GM08714 (cell line): ENCODE measurements at regions not wholly inside any gene's neighbourhood (a gene's known extent, or its start where the extent isn't known, plus 50 kb on each side); places are given as distances from the start of the nearest gene placed in this dataset.

Source experiments
- H3K4me3 ChIP-seq: fragments of 200-500 bp; sonication (Bioruptor generic); 2 replicates; pipeline ENCODE4 v1.5.1; 2014; ENCODE audit warnings: mild to moderate bottlenecking, low read length, inconsistent platforms
- ZNF274 ChIP-seq: IDR thresholded peaks from 2 replicates; pipeline ENCODE4 v1.6.1; 2012; ENCODE audit warnings: mild to moderate bottlenecking, low read depth, low read length

GRCh38 chr15:96066126-96066525 is 264.4 kb upstream of the NR2F2 start:
- H3K4me3 ChIP-seq = no peak overlapping the region
- no peak for TF ChIP-seq ZNF274

- H3K4me3 ChIP-seq = no peak overlapping the region
- no peak for TF ChIP-seq ZNF274
These were observed 263.5 kb upstream of the NR2F2 start for GRCh38 chr15:96066852-96067495.

- no peak overlapping the region for H3K4me3 ChIP-seq
- TF ChIP-seq ZNF274 = no peak
These were observed 262.8 kb upstream of the NR2F2 start for GRCh38 chr15:96067677-96068076.

GRCh38 chr15:96068897-96069296 is 261.6 kb upstream of the NR2F2 start:
- no peak overlapping the region for H3K4me3 ChIP-seq
- TF ChIP-seq ZNF274 = no peak

- TF ChIP-seq ZNF274 = no peak
These were observed 259.9 kb upstream of the NR2F2 start for GRCh38 chr15:96070636-96071035.

GRCh38 chr15:96072821-96073220 is 257.7 kb upstream of the NR2F2 start:
- no peak overlapping the region for H3K4me3 ChIP-seq
- TF ChIP-seq ZNF274 = no peak

More at GRCh38 chr15:96070636-96071035, 259.9 kb upstream of the NR2F2 start:
- H3K4me3 ChIP-seq = no peak overlapping the region

GRCh38 chr15:96073908-96074307 is 256.6 kb upstream of the NR2F2 start:
- no peak overlapping the region for H3K4me3 ChIP-seq
- TF ChIP-seq ZNF274 = no peak

DNA sequence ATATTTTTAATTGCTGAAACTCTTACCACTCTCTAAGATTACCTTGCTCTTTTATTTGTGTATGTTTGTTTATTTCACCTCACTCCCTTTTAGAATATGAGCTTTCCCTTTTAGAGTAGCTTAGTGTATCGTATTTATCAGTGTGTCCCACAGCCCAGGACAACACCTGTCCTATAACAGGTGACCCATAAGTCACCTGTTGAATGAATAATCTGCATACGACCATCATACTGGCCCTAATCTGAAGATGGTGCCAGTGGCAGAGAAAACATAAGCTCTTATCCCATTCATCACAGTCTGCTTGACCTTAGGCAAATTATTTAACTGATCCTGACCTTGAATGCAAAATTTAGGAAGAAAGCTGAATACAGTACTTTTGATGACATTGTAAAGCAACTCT is 254.6 kb upstream of the NR2F2 start:
- no peak overlapping the region for H3K4me3 ChIP-seq
- TF ChIP-seq ZNF274 = no peak

DNA sequence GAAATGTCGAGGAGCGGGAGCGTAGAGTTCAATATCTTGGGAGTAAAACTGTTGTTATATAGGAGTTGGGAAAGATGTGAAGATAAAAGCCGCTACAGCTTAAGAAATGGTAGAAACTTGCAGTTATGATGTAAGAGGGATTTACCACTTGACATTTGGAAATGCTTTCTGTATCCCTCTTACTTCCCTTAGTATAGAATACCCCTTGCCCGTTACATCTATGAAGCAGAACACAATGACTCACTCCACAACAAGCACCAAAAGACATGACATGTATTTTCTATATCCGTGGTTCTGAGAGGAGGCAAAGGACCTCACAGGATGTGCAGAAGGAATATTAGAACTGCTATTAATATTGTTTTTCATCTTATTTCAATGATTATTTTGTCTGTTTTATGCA is 254.2 kb upstream of the NR2F2 start:
- TF ChIP-seq ZNF274 = no peak
- no peak overlapping the region for H3K4me3 ChIP-seq

DNA sequence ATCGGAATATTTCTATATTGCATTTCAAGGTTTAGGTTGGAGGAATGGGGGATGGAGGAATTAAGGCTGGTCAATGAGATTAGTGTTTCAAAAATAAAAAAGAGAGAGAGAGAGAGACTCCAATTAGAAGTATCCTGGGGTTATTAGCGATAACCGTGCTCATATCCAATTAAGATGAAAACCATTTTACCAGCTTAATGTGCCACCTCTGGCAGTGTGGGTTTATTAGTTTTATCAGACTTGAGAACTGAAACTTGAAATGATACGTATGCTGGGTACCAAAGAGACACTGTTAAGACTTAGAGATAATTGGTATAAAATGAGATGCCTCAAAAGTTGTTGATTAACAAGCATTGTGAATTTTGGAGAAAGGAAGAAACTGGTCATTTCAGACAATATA is 251.5 kb upstream of the NR2F2 start:
- TF ChIP-seq ZNF274 = no peak
- H3K4me3 ChIP-seq = no peak overlapping the region

DNA sequence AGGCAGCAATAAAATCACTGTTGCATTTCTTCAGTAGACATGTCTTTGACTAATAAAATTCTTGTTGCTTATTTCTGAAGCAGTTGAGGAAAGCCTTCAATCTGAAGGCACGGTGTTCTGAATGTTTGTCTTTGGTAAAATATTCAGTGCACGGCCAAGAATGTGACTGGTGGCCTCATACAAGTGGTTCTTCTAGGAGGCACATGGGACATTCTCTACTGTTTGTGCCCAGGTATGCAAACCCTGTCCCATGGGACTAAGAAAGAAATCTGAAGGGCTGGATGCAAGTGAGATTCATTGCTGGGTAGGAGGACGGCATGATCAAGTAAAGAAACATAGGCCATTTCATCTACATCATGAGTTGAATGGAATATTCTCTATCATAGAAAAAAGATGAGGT is 250.6 kb upstream of the NR2F2 start:
- H3K4me3 ChIP-seq = no peak overlapping the region
- TF ChIP-seq ZNF274 = no peak

DNA sequence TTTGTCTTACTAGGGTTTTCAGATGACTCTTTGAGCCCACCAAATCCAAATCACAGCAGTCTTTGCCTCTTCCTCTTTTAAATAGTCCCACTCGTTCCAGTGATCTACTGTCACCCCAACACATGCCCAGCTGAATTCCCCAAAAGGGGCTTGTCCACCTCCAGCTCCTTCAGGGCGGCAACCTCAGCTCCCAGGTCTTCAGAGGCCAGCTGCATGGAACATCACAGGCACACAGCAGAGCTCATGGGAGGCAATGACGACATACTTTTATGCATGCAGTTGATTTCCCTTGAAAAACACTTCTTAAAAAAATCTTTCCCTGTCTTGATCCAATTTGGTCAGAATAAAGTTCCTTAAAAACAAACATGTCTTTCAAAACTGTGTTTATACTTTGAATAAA is 244.3 kb upstream of the NR2F2 start:
- H3K4me3 ChIP-seq = no peak overlapping the region
- no peak for TF ChIP-seq ZNF274

- no peak overlapping the region for H3K4me3 ChIP-seq
- no peak for TF ChIP-seq ZNF274
These were observed 243.2 kb upstream of the NR2F2 start for GRCh38 chr15:96087180-96087884.

DNA sequence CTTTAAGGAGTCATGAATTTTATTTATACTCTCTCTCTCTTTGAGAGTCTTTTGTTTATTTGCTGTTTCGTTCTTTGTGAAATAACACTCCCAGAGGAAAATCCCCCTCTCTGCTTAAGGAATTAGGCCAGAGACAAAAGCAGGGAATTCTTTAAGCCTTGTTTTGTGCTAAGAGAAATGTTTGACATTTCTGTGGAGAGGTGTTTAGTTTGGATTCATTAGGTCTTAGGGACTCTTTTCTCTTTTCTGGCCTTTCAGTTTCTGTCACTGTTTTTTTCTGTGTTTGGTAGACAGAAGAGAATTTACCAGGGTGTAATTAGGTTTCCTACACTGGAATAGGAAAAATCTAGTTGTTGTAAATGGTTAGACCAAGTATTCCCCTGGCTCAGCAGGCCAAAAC is 241.8 kb upstream of the NR2F2 start:
- TF ChIP-seq ZNF274 = no peak
- no peak overlapping the region for H3K4me3 ChIP-seq

GRCh38 chr15:96089405-96090058 is 241.0 kb upstream of the NR2F2 start:
- no peak for TF ChIP-seq ZNF274
- H3K4me3 ChIP-seq = no peak overlapping the region
